ENCODE measurements at regions not wholly inside any gene's neighbourhood (a gene's known extent, or its start where the extent isn't known, plus 50 kb on each side); places are given as distances from the start of the nearest gene placed in this dataset.

GRCh38 chr1:177739780-177740179, 230.1 kb downstream of the SEC16B start:
- TF ChIP-seq CTCF (conservative IDR thresholded peaks at IDR 0.05 in 1 of 2, IDR thresholded peaks at IDR 0.05 in 1 of 2; ENCODE audit: low read depth in 1 of 2, low read length in 2 of 2): no peak
- TF ChIP-seq EZH2 (IDR thresholded peaks at IDR 0.05; ENCODE audit: low read length, missing control alignments): no peak
